Tibial nerve (tissue), 4 donors: ENCODE measurements at regions not wholly inside any gene's neighbourhood (a gene's known extent, or its start where the extent isn't known, plus 50 kb on each side); places are given as distances from the start of the nearest gene placed in this dataset.

Experiments used
- DNase-seq, 2 donors: peaks; one replicate each; pipeline ENCODE4 v3.0.0-alpha.2; 2019; ENCODE audit warnings: low spot score in 2 of 2
- H3K27ac ChIP-seq, 4 donors: fragments of 200-600 bp; sonication (generic) in 3 of 4; one replicate each; pipeline ENCODE4 v1.5.1; 2017 to 2019; ENCODE audit warnings: mild to moderate bottlenecking in 1 of 4
- H3K27me3 ChIP-seq, 2 donors: fragments of 200-600 bp; sonication (generic) in 1 of 2; one replicate each; pipeline versions ENCODE4 v1.5.1 to v1.6.0; 2017 to 2019
- H3K36me3 ChIP-seq, 3 donors: fragments of 200-600 bp; sonication (generic); one replicate each; pipeline ENCODE4 v1.5.1; 2018 to 2019
- H3K4me1 ChIP-seq, 4 donors: fragments of 200-600 bp; sonication (generic) in 3 of 4; one replicate each; pipeline ENCODE4 v1.5.1; 2017 to 2019
- H3K4me3 ChIP-seq, 4 donors: fragments of 200-600 bp; sonication (generic) in 3 of 4; one replicate each; pipeline ENCODE4 v1.5.1; 2017 to 2019; ENCODE audit warnings: mild to moderate bottlenecking in 1 of 4, moderate library complexity in 1 of 4
- H3K9me3 ChIP-seq, 4 donors: fragments of 200-600 bp; sonication (generic) in 3 of 4; one replicate each; pipeline ENCODE4 v1.5.1; 2017 to 2019
- EP300 ChIP-seq, 2 donors: sonication (generic); formaldehyde crosslinking; IDR thresholded peaks; one replicate each; pipeline ENCODE4 v1.6.1; 2017; ENCODE audit warnings: antibody characterized with exemption in 2 of 2, mild to moderate bottlenecking in 1 of 2
- POLR2A ChIP-seq, 2 donors: fragments of 450-650 bp; IDR thresholded peaks; one replicate each; pipeline ENCODE4 v1.6.1; 2017; ENCODE audit warnings: antibody characterized with exemption in 2 of 2, mild to moderate bottlenecking in 2 of 2, moderate library complexity in 2 of 2
- WGBS, 2 donors: methylation state at CpG; one replicate each; pipeline ENCODE4 v1.1.5; 2018; 5-methylcytosine and 5-hydroxymethylcytosine counted together
- TF ChIP-seq, protein P1 (sequence below), 5 experiments: fragments of 200-600 bp in 3 of 5; fragments of 450-650 bp in 2 of 5; sonication (generic) in 3 of 5; IDR thresholded peaks; one replicate each; pipeline ENCODE4 v1.5.1; 2016 to 2019; ENCODE audit warnings: antibody characterized with exemption in 5 of 5, mild to moderate bottlenecking in 3 of 5, moderate library complexity in 2 of 5

DNA sequence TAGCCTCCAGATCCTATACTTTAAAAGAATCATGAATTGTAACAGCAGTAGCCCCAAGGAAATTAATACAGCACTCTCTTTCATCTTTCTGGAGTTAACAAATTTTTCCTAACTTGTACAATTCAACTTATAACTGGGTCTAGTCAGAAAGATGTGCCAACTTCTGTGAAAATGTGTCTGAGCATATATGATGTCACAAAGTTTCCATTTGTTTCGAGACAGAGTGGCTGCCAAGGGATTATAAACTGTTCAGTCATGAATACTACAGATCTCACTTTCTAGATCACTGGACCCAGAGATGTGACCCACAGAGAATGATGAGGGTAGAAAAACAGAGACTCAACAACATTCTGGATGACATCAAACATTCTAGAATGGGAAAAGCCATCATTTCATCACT, 249.2 kb upstream of the PHF14 start:
- Histone ChIP-seq H3K4me3 (no peak overlapping the region), H3K36me3 (no peaks in the 10 kb centered on the region), H3K9me3 (no peaks in the 10 kb centered on the region), H3K4me1 (no peaks in the 10 kb centered on the region), H3K27me3 (no peaks in the 10 kb centered on the region), H3K27ac (no peak overlapping the region)
- DNase-seq: no peak
- TF ChIP-seq POLR2A (IDR thresholded peaks at IDR 0.05) (no peak), EP300 (IDR thresholded peaks at IDR 0.05) (no peak)
- TF ChIP-seq, protein P1, sequence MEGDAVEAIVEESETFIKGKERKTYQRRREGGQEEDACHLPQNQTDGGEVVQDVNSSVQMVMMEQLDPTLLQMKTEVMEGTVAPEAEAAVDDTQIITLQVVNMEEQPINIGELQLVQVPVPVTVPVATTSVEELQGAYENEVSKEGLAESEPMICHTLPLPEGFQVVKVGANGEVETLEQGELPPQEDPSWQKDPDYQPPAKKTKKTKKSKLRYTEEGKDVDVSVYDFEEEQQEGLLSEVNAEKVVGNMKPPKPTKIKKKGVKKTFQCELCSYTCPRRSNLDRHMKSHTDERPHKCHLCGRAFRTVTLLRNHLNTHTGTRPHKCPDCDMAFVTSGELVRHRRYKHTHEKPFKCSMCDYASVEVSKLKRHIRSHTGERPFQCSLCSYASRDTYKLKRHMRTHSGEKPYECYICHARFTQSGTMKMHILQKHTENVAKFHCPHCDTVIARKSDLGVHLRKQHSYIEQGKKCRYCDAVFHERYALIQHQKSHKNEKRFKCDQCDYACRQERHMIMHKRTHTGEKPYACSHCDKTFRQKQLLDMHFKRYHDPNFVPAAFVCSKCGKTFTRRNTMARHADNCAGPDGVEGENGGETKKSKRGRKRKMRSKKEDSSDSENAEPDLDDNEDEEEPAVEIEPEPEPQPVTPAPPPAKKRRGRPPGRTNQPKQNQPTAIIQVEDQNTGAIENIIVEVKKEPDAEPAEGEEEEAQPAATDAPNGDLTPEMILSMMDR (IDR thresholded peaks at IDR 0.05): no peak
- 38 to 67% methylated on average over 1 of the region's 1 CpG for WGBS, 2 donors

DNA sequence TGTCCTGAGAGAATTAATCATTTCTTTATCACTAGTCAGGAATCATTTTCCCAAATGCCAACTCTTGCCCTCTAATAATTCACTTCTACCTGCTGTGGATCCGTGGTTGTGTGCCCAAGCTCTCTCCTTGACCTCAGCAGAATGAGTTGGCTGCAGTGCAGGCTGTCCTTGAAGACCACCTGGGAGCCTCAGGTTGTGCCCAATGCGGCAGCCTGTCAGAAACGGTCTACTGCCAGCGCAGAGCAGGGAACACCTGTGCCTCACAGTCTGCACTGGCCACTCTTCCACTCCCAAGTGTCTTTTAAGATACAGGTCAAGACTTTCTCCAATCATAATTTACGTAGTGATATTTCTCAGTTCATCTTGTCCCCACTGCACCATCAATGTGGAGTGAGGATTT, 246.0 kb upstream of the PHF14 start:
- TF ChIP-seq EP300 (IDR thresholded peaks at IDR 0.05) (no peak), POLR2A (IDR thresholded peaks at IDR 0.05) (no peak)
- TF ChIP-seq, protein P1 (IDR thresholded peaks at IDR 0.05): no peak
- no peaks in the 10 kb centered on the region for H3K27me3 ChIP-seq
- no peak for DNase-seq
- H3K27ac ChIP-seq: no peak overlapping the region
- H3K4me3 ChIP-seq: no peak overlapping the region
- 74 to 84% methylated on average over 5 of the region's 5 CpGs for WGBS, 2 donors
- H3K9me3 ChIP-seq: no peaks in the 10 kb centered on the region
- no peaks in the 10 kb centered on the region for H3K36me3 ChIP-seq
- no peaks in the 10 kb centered on the region for H3K4me1 ChIP-seq

DNA sequence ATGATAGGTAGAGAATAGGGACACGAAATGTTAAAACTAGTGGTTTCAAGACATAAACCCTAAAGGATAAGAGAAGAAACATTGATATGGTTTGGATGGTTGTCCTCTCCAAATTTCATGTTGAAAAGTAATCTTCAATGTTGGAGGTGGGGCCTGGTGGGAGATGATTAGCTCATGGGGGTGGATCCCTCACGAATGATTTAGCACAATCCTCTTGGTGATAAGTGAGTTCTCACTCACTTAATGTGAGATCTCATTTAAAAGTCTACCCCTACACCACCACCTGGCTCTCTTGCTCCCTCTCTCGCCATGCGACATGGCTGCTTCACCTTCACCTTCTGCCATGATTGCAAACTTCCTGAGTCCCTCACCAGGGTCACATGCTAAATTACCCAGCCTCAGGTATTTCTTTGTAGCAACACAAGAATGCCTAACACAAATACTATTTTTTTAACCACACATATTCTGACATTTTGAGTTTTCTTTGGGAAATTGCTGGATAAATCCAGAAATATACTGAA, 242.4 kb upstream of the PHF14 start:
- H3K36me3 ChIP-seq: no peaks in the 10 kb centered on the region
- H3K27me3 ChIP-seq: no peaks in the 10 kb centered on the region
- no peak for DNase-seq
- no peaks in the 10 kb centered on the region for H3K9me3 ChIP-seq
- H3K4me1 ChIP-seq: no peaks in the 10 kb centered on the region
- TF ChIP-seq POLR2A (IDR thresholded peaks at IDR 0.05) (no peak), EP300 (IDR thresholded peaks at IDR 0.05) (no peak)
- TF ChIP-seq, protein P1 (IDR thresholded peaks at IDR 0.05): no peak
- 83 to 88% methylated on average over 4 of the region's 4 CpGs for WGBS, 2 donors
- no peak overlapping the region for H3K27ac ChIP-seq
- H3K4me3 ChIP-seq: no peak overlapping the region

DNA sequence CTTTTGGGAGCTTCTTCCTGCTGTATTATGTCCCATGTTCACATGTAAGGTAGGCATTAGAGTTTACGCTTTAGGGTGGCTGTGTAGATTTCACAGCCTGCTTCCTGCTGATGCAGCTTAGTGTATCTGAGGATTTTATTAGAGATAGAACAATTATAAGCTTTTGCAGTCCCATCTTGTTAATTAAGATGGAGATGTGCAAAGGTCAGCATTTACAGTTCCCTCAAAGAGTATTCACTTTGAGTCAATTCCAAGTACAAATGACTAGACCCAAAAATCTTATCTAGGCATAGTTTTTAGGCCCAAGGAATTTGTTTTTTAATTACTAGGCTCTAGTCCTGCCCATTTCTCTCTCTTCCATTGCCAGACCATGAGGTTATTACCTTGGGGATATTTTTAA, 239.9 kb upstream of the PHF14 start:
- Histone ChIP-seq H3K27ac (no peak overlapping the region), H3K27me3 (no peaks in the 10 kb centered on the region), H3K9me3 (no peaks in the 10 kb centered on the region), H3K4me3 (no peak overlapping the region), H3K4me1 (no peaks in the 10 kb centered on the region), H3K36me3 (no peaks in the 10 kb centered on the region)
- 95 to 98% methylated on average over 1 of the region's 1 CpG for WGBS, 2 donors
- DNase-seq: no peak
- TF ChIP-seq POLR2A (IDR thresholded peaks at IDR 0.05) (no peak), EP300 (IDR thresholded peaks at IDR 0.05) (no peak)
- TF ChIP-seq, protein P1 (IDR thresholded peaks at IDR 0.05): no peak

DNA sequence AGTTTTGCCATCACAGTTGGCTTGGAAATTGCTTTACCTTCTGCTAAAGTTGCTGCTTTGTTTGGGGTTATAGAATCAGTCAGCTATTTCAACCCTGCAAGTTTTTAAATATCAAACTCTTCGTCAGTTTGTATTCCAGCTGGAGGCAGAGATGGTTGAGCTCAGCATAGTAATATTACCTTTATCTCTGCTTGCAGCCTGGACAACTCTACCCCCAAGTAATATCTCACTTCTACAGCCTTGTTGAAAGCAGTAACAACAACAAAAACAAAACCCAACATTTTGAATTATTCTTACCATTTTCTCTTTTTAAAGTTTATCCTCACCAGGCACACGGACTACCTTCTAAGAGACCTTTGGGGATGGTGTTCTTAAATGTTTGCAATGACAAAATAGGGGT, 239.1 kb upstream of the PHF14 start:
- 87 to 90% methylated on average over 2 of the region's 2 CpGs for whole genome bisulfite sequencing, 2 donors
- no peak overlapping the region for H3K27ac ChIP-seq
- H3K36me3 ChIP-seq: no peaks in the 10 kb centered on the region
- no peaks in the 10 kb centered on the region for H3K4me1 ChIP-seq
- DNase-seq: no peak
- H3K9me3 ChIP-seq: no peaks in the 10 kb centered on the region
- H3K4me3 ChIP-seq: no peak overlapping the region
- TF ChIP-seq, protein P1 (IDR thresholded peaks at IDR 0.05): no peak
- TF ChIP-seq POLR2A (IDR thresholded peaks at IDR 0.05): no peak
- TF ChIP-seq EP300 (IDR thresholded peaks at IDR 0.05): no peak
- H3K27me3 ChIP-seq: no peaks in the 10 kb centered on the region
